ENCODE measurements at regions not wholly inside any gene's neighbourhood (a gene's known extent, or its start where the extent isn't known, plus 50 kb on each side); places are given as distances from the start of the nearest gene placed in this dataset.

GRCh38 chr13:61765181-61765742, 349.6 kb upstream of the PCDH20 start:
- ATAC-seq, result no peak
- CTCF ChIA-PET, result interaction anchor here (1.6 kb wide), 1 partner anchor 189 kb away, joined by 4 read pairs; no protein-coding TSS in a partner anchor

More at GRCh38 chr13:61765181-61765742, 349.6 kb upstream of the PCDH20 start:
- Mint-ChIP-seq H3K36me3 (no peaks in the 10 kb centered on the region), H3K4me1 (no peaks in the 10 kb centered on the region), H3K27ac (no peak overlapping the region), H3K9me3 (no peaks in the 10 kb centered on the region), H3K4me3 (no peak overlapping the region), H3K27me3 (ENCODE audit: low read depth) (no peaks in the 10 kb centered on the region)
- DNase-seq (ENCODE audit: low spot score), result no peak
- POLR2A ChIA-PET, result no interaction called here
- TF ChIP-seq ZSCAN18 (CRISPR knock-in tag; IDR thresholded peaks at IDR 0.05) (no peak), GRHL2 (CRISPR knock-in tag; IDR thresholded peaks at IDR 0.05; ENCODE audit: insufficient replicate concordance, severe bottlenecking) (no peak), TEAD4 (CRISPR knock-in tag; IDR thresholded peaks at IDR 0.05) (no peak), USF2 (CRISPR knock-in tag; IDR thresholded peaks at IDR 0.05) (no peak), GABPB1 (CRISPR knock-in tag; IDR thresholded peaks at IDR 0.05) (no peak), ZNF281 (CRISPR knock-in tag; IDR thresholded peaks at IDR 0.05) (no peak), FOXP4 (CRISPR knock-in tag; IDR thresholded peaks at IDR 0.05) (no peak), IRF2 (CRISPR knock-in tag; IDR thresholded peaks at IDR 0.05; ENCODE audit: borderline replicate concordance, low read depth) (no peak), ZBTB21 (CRISPR knock-in tag; IDR thresholded peaks at IDR 0.05; ENCODE audit: borderline replicate concordance) (no peak), ZNF416 (CRISPR knock-in tag; IDR thresholded peaks at IDR 0.05) (no peak), ZNF219 (CRISPR knock-in tag; IDR thresholded peaks at IDR 0.05; ENCODE audit: borderline replicate concordance) (no peak), JUN (CRISPR knock-in tag; IDR thresholded peaks at IDR 0.05) (no peak), PREB (CRISPR knock-in tag; IDR thresholded peaks at IDR 0.05; ENCODE audit: borderline replicate concordance) (no peak)
